CD14-positive monocyte (primary cell): ENCODE measurements at regions not wholly inside any gene's neighbourhood (a gene's known extent, or its start where the extent isn't known, plus 50 kb on each side); places are given as distances from the start of the nearest gene placed in this dataset.

ENCODE experiments used
- DNase-seq, 3 donors: peaks; one replicate each; pipeline ENCODE4 v3.0.0-alpha.2; 2011 to 2022
- H2AFZ ChIP-seq: 2 replicates; pipeline ENCODE4 v1.6.0; 2012; ENCODE audit warnings: mild to moderate bottlenecking, low read depth, low read length, inconsistent platforms; ENCODE audit not compliant: insufficient read depth, poor library complexity, severe bottlenecking
- H3K27ac ChIP-seq, 2 donors: 1 replicate in 1 of 2; 2 replicates in 1 of 2; pipeline ENCODE4 v1.5.1; 2012 to 2013; ENCODE audit warnings: low read length in 2 of 2, control low read depth in 1 of 2, inconsistent platforms in 1 of 2, low read depth in 1 of 2, mild to moderate bottlenecking in 1 of 2
- H3K27me3 ChIP-seq, 2 donors: one replicate each; pipeline versions ENCODE4 v1.6.0 to v1.6.1; 2011 to 2013; ENCODE audit warnings: low read length in 2 of 2; ENCODE audit not compliant: control insufficient read depth in 2 of 2, insufficient read depth in 2 of 2
- H3K36me3 ChIP-seq, 2 donors: replicated peaks in 1 of 2; 1 replicate in 1 of 2; 2 replicates in 1 of 2; pipeline versions ENCODE4 v1.5.1 to v1.6.1; 2012 to 2013; ENCODE audit warnings: low read length in 2 of 2, control low read depth in 1 of 2, inconsistent platforms in 1 of 2, mild to moderate bottlenecking in 1 of 2; ENCODE audit not compliant: insufficient read depth in 2 of 2, control insufficient read depth in 1 of 2
- H3K4me1 ChIP-seq, 2 donors: 1 replicate in 1 of 2; 2 replicates in 1 of 2; pipeline versions ENCODE4 v1.5.1 to v1.6.1; 2012 to 2013; ENCODE audit warnings: low read length in 2 of 2, control low read depth in 1 of 2, inconsistent platforms in 1 of 2, mild to moderate bottlenecking in 1 of 2, moderate library complexity in 1 of 2; ENCODE audit not compliant: insufficient read depth in 2 of 2, control insufficient read depth in 1 of 2
- H3K4me2 ChIP-seq: replicated peaks from 2 replicates; pipeline ENCODE3; 2012; ENCODE audit warnings: low read length, moderate library complexity, mild to moderate bottlenecking; ENCODE audit not compliant: poor library complexity, severe bottlenecking; ENCODE audit errors: extremely low read depth
- H3K4me3 ChIP-seq, 3 experiments: fragments of 200-600 bp in 1 of 3; sonication (generic) in 1 of 3; replicated peaks in 1 of 3; 1 replicate in 2 of 3; 2 replicates in 1 of 3; pipeline ENCODE4 v1.5.1; 2011 to 2013; ENCODE audit warnings: low read length in 3 of 3, mild to moderate bottlenecking in 3 of 3, control low read depth in 2 of 3, low read depth in 2 of 3, inconsistent platforms in 1 of 3, moderate library complexity in 1 of 3
- H3K79me2 ChIP-seq: 2 replicates; pipeline ENCODE4 v1.6.0; 2012; ENCODE audit warnings: mild to moderate bottlenecking, control low read depth, inconsistent platforms, low read length, moderate library complexity; ENCODE audit not compliant: insufficient read depth
- H3K9ac ChIP-seq: 2 replicates; pipeline ENCODE4 v1.6.0; 2017; ENCODE audit warnings: low read length, mild to moderate bottlenecking; ENCODE audit not compliant: insufficient read depth, poor library complexity, severe bottlenecking
- H3K9me3 ChIP-seq, 2 donors: replicated peaks in 1 of 2; 1 replicate in 1 of 2; 2 replicates in 1 of 2; pipeline versions ENCODE4 v1.5.1 to v1.6.1; 2012 to 2013; ENCODE audit warnings: low read length in 2 of 2, control low read depth in 1 of 2; ENCODE audit not compliant: control insufficient read depth in 1 of 2, insufficient read depth in 1 of 2
- H4K20me1 ChIP-seq: 2 replicates; pipeline ENCODE4 v1.6.0; 2012; ENCODE audit warnings: mild to moderate bottlenecking, low read length, control low read depth, moderate library complexity; ENCODE audit not compliant: insufficient read depth
- H3K27ac Mint-ChIP-seq, 7 donors: one replicate each; pipeline ENCODE4 v1.8.0; 2020; ENCODE audit warnings: mild to moderate bottlenecking in 7 of 7, mixed read lengths in 7 of 7, moderate library complexity in 6 of 7, inconsistent platforms in 2 of 7
- H3K27me3 Mint-ChIP-seq, 3 donors: one replicate each; pipeline ENCODE4 v1.8.0; 2021 to 2022; ENCODE audit warnings: low read depth in 3 of 3, mild to moderate bottlenecking in 3 of 3, mixed read lengths in 3 of 3, moderate library complexity in 3 of 3, inconsistent platforms in 1 of 3
- H3K36me3 Mint-ChIP-seq, 2 donors: one replicate each; pipeline ENCODE4 v1.8.0; 2020; ENCODE audit warnings: mixed read lengths in 2 of 2, inconsistent platforms in 1 of 2, mild to moderate bottlenecking in 1 of 2
- H3K4me1 Mint-ChIP-seq: one replicate; pipeline ENCODE4 v1.8.0; 2020; ENCODE audit warnings: mild to moderate bottlenecking, mixed read lengths
- H3K4me3 Mint-ChIP-seq, 2 donors: one replicate each; pipeline ENCODE4 v1.8.0; 2020; ENCODE audit warnings: mild to moderate bottlenecking in 2 of 2, mixed read lengths in 2 of 2, moderate library complexity in 1 of 2
- H3K9me3 Mint-ChIP-seq, 7 donors: one replicate each; pipeline ENCODE4 v1.8.0; 2020 to 2022; ENCODE audit warnings: mixed read lengths in 7 of 7, mild to moderate bottlenecking in 6 of 7, moderate library complexity in 6 of 7, inconsistent platforms in 2 of 7
- WGBS: methylation state at CpG from one replicate; pipeline ENCODE4 v1.1.5; 2013; ENCODE audit warnings: missing lambda C conversion rate; ENCODE audit not compliant: insufficient coverage; 5-methylcytosine and 5-hydroxymethylcytosine counted together
- intact Hi-C, 2 donors: fragments of 100-400 bp; cut with micrococcal nuclease; formaldehyde crosslinking; loops; one replicate each; pipeline versions ENCODE4 v1.15.0 to v1.15.1; 2023
- TF ChIP-seq, protein P1 (sequence below): fragments of 200-600 bp; IDR thresholded peaks from one replicate; pipeline ENCODE4 v1.8.0; 2022; ENCODE audit warnings: antibody characterized with exemption, mild to moderate bottlenecking

GRCh38 chr6:100210137-100211117 lies 216.4 kb upstream of the MCHR2 start:
- no peak overlapping the region for H3K27ac ChIP-seq
- DNase-seq = no peak
- H4K20me1 ChIP-seq = no peaks in the 10 kb centered on the region
- H3K9ac ChIP-seq = no peak overlapping the region
- H3K4me2 ChIP-seq = no peak overlapping the region
- H3K27ac Mint-ChIP-seq = no peak overlapping the region
- no peak overlapping the region for H3K4me3 ChIP-seq
- H3K9me3 ChIP-seq = no peaks in the 10 kb centered on the region
- no peaks in the 10 kb centered on the region for H3K36me3 ChIP-seq
- no peak overlapping the region for H2AFZ ChIP-seq
- peaks cover 0 to 8% (median 7%) of the 10 kb centered on the region in 3 donors for H3K27me3 Mint-ChIP-seq
- no peak overlapping the region for H3K4me3 Mint-ChIP-seq
- intact Hi-C loops = no loop called here
- H3K27me3 ChIP-seq = peaks cover 0 to 2% of the 10 kb centered on the region in 2 donors
- no peaks in the 10 kb centered on the region for H3K4me1 ChIP-seq
- H3K4me1 Mint-ChIP-seq = no peaks in the 10 kb centered on the region
- peaks cover 0 to 4% (median 0%) of the 10 kb centered on the region in 7 donors for H3K9me3 Mint-ChIP-seq
- no peaks in the 10 kb centered on the region for H3K79me2 ChIP-seq
- TF ChIP-seq, protein P1, sequence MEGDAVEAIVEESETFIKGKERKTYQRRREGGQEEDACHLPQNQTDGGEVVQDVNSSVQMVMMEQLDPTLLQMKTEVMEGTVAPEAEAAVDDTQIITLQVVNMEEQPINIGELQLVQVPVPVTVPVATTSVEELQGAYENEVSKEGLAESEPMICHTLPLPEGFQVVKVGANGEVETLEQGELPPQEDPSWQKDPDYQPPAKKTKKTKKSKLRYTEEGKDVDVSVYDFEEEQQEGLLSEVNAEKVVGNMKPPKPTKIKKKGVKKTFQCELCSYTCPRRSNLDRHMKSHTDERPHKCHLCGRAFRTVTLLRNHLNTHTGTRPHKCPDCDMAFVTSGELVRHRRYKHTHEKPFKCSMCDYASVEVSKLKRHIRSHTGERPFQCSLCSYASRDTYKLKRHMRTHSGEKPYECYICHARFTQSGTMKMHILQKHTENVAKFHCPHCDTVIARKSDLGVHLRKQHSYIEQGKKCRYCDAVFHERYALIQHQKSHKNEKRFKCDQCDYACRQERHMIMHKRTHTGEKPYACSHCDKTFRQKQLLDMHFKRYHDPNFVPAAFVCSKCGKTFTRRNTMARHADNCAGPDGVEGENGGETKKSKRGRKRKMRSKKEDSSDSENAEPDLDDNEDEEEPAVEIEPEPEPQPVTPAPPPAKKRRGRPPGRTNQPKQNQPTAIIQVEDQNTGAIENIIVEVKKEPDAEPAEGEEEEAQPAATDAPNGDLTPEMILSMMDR = no peak
- WGBS = 83% methylated on average over 2 of the region's 9 CpGs
- no peaks in the 10 kb centered on the region for H3K36me3 Mint-ChIP-seq

- H3K9me3 Mint-ChIP-seq = peaks cover 0 to 4% (median 0%) of the 10 kb centered on the region in 7 donors
- no peaks in the 10 kb centered on the region for H3K4me1 Mint-ChIP-seq
- Histone ChIP-seq H3K9ac (no peak overlapping the region), H3K27ac (no peak overlapping the region), H3K4me3 (no peak overlapping the region), H3K79me2 (no peaks in the 10 kb centered on the region), H2AFZ (no peak overlapping the region), H3K4me1 (no peaks in the 10 kb centered on the region), H3K36me3 (no peaks in the 10 kb centered on the region), H4K20me1 (no peaks in the 10 kb centered on the region), H3K27me3 (peaks cover 0 to 2% of the 10 kb centered on the region in 2 donors), H3K4me2 (no peak overlapping the region), H3K9me3 (no peaks in the 10 kb centered on the region)
- WGBS = 100% methylated on average over 1 of the region's 2 CpGs
- TF ChIP-seq, protein P1 = no peak
- peaks cover 0 to 5% (median 4%) of the 10 kb centered on the region in 3 donors for H3K27me3 Mint-ChIP-seq
- no peak overlapping the region for H3K4me3 Mint-ChIP-seq
- DNase-seq = no peak
- H3K36me3 Mint-ChIP-seq = no peaks in the 10 kb centered on the region
- H3K27ac Mint-ChIP-seq = no peak overlapping the region
- intact Hi-C loops = no loop called here
Measured at GRCh38 chr6:100209323-100210136, 215.5 kb upstream of the MCHR2 start.
